MM.1S (cell line): ENCODE measurements at regions not wholly inside any gene's neighbourhood (a gene's known extent, or its start where the extent isn't known, plus 50 kb on each side); places are given as distances from the start of the nearest gene placed in this dataset.

Source experiments
- CTCF ChIP-seq: fragments of 300-600 bp; sonication (generic); IDR thresholded peaks from 2 replicates; pipeline ENCODE4 v1.5.1; 2016; ENCODE audit warnings: antibody characterized with exemption, low read length, mixed read lengths
- EZH2phosphoT487 ChIP-seq: fragments of 300-600 bp; sonication (generic); IDR thresholded peaks from 2 replicates; pipeline ENCODE4 v1.6.1; 2018; ENCODE audit warnings: antibody characterized with exemption, low read length

DNA sequence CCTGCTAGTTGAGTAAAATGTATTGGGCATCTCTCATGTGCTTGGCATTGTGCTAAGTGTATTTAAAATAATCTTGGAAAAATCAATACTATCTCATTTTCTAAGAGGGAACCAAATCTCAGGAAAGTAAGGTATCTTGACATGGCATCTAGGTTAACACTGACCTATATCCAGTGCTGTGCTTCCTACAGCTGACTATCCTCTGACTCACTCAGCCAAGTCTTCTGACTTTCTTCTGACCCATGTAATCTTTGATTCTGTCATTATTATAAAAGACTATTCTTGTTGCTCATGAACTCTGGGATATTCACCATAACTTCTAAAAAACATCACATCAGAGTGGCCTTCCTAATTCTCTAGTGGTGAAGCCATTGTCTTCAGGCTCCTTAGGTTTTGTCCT, 304.1 kb upstream of the TENM4 start:
- TF ChIP-seq CTCF (no peak), EZH2phosphoT487 (no peak)
